ENCODE measurements at regions not wholly inside any gene's neighbourhood (a gene's known extent, or its start where the extent isn't known, plus 50 kb on each side); places are given as distances from the start of the nearest gene placed in this dataset.

DNA sequence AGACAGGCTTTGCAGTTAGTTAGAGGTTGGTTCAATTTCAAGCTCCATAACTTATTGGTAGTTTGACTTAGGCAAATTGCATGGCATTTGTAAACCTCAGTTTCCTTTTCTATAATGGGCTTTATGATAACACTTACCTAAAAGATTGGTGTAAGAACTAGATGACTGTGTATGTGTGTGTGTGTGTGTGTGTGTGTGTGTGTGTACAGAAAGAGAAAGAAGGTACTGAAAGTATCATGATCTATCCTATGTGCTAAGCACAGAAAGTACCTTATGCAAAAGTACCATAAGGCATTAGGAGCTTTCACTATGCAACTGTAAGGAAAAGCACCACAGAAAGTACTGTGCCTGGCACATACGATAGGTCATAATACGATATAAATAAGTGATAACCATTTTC, 304.3 kb upstream of the KITLG start:
- no peak for TF ChIP-seq POLR2A (IDR thresholded peaks at IDR 0.05)
- TF ChIP-seq, protein P1, sequence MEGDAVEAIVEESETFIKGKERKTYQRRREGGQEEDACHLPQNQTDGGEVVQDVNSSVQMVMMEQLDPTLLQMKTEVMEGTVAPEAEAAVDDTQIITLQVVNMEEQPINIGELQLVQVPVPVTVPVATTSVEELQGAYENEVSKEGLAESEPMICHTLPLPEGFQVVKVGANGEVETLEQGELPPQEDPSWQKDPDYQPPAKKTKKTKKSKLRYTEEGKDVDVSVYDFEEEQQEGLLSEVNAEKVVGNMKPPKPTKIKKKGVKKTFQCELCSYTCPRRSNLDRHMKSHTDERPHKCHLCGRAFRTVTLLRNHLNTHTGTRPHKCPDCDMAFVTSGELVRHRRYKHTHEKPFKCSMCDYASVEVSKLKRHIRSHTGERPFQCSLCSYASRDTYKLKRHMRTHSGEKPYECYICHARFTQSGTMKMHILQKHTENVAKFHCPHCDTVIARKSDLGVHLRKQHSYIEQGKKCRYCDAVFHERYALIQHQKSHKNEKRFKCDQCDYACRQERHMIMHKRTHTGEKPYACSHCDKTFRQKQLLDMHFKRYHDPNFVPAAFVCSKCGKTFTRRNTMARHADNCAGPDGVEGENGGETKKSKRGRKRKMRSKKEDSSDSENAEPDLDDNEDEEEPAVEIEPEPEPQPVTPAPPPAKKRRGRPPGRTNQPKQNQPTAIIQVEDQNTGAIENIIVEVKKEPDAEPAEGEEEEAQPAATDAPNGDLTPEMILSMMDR (IDR thresholded peaks at IDR 0.05 in 4 of 5, conservative IDR thresholded peaks at IDR 0.05 in 1 of 5), result no peak
